Epidermal melanocyte (primary cell): ENCODE measurements at regions not wholly inside any gene's neighbourhood (a gene's known extent, or its start where the extent isn't known, plus 50 kb on each side); places are given as distances from the start of the nearest gene placed in this dataset.
"Not testable (repeated sequence)": the region's sequence is repeated elsewhere in the genome, so short reads cannot be mapped to it uniquely, and the experiment has no call there.

Experiments
- DNase-seq: peaks from one replicate; pipeline ENCODE4 v3.0.0; 2011; ENCODE audit warnings: low spot score; ENCODE audit not compliant: insufficient read length

DNA sequence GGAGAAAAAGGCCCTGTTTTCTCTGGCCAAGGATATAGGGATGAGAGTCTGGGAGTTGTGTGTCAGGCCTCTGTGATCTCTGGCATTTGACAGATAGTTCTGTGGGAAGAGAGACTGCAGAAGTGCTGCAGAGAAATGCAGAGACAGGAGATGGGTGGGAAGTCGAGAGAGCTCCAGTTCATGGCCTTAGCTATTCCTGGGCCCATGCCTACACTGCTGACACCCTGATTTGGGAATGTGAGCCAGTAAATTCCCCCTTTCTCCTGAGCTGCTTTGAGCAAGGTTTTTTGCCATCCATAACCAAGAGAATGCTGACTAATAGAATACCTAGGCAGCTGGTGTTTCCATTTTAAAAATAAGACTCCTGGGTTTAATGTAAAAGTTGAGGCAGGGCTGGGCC, 59.3 kb downstream of the EBLN2 start:
- no peak for DNase-seq

DNA sequence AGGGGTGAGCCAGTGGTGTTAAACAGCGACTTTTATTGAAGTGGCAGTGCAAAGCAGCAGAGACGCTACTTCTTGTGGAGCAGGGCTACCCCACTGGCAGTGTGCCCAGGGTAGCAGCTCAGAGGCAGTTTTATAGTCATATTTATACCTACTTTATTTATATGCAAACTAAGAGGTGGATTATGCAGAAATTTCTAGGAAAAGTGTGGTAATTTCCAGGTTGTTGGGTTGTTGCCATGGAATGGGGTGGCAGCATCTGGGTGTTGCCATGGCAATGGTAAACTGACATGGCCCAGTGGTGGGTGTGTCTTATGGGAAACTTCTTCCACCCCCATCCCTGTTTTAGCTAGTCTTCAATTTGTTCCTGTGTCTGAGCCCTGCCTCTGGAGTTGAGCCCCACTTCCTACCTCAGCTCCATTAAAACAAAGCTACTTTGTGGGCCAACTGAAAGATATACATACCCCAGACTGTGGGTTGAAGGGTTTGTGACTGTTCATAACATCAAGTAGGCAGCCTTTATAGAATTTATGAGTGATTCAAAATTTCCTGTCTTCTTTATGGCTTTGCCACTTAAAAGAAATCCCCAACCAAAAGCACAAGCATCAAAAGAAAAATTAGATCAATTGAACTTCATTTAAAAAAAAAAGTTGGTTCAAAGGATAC, 60.3 kb downstream of the EBLN2 start:
- no peak for DNase-seq

DNA sequence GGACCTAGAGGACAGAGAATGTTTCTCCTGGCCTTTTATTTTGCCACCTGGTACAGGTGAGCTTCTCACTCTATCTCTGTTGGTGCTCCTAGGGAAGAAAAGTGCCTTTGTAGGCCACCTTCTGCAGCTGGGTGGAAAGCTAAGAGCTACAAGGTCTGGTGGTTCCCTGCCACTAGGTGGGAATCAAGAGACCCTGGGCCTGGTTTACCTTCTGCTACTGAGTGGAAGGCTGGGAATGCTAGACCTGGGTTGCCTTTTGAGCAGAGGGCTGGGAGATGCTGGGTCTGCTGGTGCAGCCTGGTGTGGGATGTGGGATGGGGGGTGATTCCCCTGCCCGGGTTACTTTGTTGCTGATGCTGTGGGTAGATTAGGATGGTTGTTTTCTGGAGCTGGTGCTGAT, 72.6 kb downstream of the EBLN2 start:
- DNase-seq = no peak

DNA sequence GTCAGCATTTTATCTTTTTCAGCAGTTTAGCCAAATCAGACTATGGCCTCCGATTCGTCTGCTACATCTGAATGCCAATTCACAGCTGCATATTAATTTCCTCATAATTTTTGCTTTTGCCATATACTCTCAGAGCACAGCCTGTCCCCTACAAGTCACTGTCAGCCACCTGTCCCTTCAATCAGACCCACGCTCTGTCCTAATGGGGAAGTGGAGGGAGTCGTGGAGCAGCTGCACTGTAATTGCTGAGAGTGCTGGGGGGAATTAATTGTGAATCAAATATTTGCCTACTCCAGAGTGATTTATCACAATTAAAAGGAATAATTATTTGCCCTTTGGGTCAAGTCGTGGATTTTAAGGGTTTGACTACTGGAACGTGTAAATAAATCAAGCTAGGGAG, 75.5 kb downstream of the EBLN2 start:
- no peak for DNase-seq

DNA sequence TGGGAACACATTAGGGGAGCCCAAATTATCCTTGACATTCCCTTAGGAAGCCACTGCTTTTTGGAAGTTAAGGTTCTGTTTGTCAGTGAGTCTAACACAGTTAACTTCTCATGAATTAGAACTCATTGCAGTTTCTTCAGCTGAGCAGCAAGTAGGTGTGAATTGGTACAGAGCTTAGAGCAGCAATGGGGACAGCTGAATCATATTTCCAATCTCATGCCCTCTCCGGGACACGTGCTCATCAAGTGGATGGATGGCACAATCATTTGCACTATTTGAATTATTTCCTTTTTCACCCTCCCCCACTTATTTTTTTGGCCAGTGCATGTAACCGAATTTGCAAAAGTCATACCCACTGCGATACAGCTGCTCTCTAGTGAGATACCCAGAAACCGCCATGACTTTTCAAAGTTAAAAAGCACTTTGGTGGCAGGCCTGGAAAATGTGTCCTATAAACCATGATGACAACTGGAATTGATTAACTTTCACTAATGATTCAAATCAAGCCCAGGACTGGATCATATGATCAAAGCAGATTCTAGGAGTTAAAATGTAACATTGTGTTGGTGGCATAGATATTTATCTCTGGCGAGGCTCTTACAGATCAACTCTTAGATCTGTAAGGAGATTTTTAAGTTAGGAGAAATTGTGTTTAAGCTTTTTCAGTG, 76.4 kb downstream of the EBLN2 start:
- no peak for DNase-seq

DNA sequence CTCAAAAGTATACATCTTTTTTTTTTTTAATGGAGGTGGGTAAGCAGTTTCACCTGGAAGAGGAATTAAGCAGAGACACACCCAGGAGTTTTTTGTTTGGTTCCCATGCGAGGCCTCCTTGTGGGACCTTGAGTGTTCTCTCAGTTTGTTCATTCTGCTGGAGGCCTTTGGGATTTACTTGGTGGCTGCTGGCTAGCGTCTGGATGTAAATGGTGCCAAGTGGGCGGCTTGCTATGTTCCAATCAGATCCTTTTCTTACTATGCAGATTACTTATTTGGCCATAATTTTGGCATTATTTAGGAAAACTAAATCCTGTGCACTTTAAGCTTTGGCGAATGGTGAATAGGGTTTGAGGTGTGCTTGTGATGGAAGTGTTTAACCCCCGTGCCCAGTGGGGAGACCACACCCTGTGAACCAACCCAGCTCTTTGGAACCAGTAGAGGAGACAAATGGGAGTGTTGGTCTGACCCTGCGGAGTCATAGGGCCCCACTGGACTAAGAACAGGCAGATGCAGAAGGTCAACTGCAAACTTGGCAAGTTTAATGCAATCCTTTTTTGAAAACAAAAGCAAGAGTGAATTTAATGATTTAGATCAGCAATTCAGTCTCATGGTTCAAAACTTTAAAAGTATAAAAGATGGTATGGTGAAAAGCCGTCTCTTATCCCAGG, 79.4 kb downstream of the EBLN2 start:
- no peak for DNase-seq

DNA sequence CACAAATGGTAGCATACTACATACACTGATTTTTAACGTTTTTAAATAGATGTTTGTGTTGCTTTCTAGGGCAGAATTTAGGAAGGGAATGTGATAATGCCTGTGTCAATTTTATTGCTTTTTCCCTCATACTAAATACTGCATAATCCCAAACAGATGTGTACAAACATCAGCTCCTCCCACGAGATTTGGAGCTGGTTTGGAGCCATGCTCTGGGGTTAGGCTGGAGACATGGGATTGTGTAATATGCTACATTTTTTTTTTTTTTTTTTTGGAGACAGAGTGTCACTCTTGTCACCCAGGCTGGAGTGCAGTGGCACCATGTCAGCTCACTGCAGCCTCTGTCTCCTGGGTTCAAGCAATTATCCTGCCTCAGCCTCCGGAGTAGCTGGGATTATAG, 80.1 kb downstream of the EBLN2 start:
- no peak for DNase-seq

DNA sequence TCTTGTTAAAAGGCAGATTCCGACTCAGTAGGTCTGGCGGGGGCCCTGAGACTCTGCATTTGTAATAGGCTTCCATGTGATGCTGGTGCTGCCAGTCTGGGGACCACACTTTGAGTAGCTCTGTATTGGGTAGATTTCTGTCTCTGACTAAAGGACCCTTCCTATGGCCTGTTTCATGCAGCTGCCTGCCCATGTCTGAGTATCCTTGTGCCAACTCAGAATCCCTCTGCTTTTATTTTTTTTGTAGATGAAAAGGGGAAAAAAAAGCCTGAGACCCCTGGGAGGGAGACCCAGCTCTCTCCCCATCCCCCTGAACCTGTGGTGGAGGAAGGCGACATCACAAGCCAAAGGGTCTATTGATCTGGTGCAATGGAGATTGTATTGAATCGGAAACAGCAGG, 81.9 kb downstream of the EBLN2 start:
- DNase-seq = no peak

DNA sequence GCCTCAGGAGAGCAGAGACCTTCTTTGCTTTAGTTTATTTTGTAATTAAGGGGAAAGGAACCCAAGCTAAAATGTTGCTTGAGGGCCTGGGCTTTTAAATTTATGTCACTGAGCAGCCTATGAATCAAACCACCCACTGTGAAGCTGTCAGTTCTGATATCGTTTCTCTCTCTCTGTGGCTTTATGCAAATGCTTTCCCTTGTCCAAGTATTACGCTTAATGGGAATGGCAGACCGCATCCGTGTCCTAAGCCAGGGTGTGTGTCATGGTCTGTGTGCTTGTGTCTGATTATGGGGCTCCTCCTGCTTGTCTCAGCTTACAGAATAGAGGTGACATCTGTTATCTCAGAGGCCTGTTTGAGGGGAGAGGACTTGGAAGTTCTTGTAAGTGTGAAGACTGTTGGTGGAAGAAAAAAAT, 82.4 kb downstream of the EBLN2 start:
- DNase-seq = no peak

DNA sequence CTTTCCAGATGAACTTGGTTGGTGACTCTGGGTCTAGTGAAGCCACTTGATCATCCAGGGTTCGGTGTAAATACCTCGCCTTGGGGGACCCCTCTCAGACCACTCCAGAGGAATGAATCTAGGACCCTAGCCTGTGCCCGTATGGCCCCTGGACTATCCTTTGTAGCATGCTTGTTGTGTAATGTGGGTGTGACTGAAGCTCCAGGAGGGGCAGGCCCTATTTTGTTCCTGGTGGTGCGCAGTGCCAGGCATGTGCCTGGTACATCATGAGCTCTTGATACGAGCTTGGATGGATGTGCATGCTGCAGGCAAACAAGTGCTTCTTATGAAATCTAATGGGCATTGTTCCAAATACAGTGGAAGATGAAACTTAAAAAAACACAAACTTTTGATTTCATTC, 82.8 kb downstream of the EBLN2 start:
- DNase-seq = no peak

DNA sequence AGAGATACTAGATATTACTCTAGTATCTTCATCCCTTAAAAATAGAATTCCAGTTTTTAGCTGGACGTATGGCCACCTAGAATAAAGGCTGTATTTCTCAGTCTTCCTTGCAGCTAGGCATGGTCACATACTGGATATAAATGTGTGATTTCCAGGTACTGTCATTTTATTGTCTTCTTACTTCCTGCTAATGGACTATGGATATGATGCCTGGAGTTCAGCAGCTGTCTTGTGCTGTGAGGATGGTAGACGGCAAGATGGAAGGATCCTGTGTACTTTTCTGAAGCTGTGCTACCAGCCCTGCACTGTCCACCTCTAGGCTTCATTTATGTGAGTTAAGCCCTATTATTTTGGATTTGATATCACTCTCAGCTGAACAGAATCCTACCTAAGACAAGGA, 83.4 kb downstream of the EBLN2 start:
- no peak for DNase-seq

DNA sequence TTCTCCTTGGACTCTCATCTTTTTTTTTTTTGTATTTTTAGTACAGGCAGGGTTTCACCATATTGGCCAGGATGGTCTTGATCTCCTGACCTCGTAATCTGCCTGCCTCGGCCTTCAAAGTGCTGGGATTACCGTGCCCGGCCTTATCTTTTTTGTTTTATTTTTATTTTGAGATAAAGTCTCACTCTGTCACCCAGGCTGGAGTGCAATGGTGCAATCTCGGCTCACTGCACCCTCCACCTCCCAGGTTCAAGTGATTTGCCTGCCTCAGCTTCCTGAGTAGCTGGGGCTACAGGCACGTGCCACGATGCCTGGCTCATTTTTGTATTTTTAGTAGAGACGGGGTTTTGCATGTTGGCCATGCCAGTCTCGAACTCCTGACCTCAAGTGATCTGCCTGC, 86.0 kb downstream of the EBLN2 start:
- not testable (repeated sequence) for DNase-seq

DNA sequence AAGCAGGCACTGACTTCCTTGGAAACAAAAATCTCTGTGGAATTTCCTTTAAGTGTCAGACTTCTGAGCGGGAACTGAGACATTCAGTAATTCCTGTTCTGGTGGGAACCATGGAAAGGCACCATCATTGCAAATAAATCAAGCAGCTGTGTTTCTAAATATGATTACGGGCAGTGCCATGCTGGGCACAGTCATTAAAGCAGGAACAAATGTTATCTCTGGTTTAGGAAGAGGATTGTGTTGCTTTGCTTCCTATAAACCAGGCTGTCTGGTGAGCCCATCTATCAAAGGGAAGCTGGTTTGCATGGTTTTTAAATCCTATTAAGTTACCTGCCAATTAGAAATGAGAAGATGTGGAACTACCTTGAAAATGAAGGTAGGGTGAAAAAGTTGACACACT, 86.7 kb downstream of the EBLN2 start:
- DNase-seq = no peak

DNA sequence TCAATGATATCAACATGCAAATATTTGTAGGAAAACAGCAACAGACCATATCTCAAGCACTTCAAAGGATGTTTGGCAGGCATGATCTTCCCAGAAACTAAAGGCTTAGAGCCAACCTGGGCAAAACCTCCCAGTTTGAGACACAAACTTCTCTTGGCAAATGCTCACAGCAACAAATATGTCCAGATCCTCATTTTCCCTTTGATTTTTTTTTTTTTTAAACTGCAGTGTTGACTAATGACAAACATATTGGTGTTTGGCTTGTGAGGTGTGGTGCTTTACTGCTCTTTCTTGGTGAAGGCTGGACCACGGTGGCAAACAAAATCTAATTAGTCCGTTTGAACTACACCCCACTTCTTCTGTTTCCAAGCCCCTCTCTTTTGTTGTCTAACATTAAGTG, 87.2 kb downstream of the EBLN2 start:
- no peak for DNase-seq

DNA sequence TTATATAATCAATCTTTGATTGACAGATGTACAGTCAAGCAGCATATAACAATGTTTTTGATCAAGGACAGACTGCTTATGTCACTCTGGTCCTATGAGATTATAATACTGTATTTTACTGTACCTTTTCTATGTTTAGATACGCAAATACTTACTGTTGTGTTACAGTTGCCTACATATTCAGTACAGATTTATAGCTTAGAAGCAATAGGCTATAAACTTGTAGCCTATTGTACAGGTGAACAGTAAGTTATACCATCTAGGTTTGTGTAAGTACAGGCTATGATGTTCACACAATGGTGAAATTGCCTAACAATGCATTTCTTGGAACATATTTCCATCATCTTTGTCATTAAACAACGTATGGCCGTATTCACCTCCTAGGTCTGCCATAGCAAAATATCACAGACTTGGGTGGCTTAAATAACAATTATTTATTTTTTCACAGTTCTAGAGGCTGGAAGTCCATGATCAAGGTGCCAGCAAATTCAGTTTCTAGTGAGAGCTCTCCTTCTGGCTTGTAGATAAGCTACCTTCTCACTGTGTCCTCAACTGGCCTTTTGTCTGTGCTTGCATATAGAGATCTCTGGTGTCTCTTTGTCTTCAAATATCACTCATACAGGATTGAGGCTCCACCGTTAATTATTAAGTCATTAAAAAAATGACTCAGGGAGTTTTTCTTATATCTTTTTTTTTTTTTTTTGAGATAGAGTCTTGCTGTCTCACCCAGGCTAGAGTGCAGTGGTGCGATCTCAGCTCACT, 89.1 kb downstream of the EBLN2 start:
- DNase-seq = no peak

DNA sequence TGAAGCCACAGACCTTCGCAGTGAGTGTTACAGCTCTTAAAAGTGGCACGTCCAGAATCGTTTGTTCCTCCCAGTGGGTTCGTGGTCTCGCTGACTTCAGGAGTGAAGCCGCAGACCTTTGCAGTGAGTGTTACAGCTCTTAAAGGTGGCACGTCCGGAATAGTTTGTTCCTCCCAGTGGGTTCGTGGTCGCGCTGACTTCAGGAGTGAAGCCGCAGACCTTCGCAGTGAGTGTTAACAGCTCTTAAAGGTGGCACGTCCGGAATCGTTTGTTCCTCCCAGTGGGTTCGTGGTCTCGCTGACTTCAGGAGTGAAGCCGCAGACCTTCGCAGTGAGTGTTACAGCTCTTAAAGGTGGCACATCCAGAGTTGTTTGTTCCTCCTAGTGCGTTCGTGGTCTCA, 91.1 kb downstream of the EBLN2 start:
- not testable (repeated sequence) for DNase-seq

DNA sequence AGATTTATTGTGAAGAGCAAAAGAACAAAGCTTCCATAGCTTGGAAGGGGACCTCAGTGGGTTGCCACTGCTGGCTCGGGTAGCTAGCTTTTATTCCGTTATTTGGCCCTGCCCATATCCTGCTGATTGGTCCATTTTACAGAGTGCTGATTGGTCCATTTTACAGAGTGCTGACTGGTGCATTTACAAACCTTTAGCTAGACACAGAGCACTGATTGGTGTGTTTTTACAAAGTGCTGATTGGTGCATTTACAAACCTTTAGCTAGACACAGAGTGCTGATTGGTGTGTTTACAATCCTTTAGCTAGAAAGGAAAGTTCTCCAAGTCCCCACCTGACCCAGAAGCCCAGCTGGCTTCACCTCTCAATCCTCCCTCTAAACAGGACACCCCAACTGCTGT, 91.6 kb downstream of the EBLN2 start:
- DNase-seq = not testable (repeated sequence)

DNA sequence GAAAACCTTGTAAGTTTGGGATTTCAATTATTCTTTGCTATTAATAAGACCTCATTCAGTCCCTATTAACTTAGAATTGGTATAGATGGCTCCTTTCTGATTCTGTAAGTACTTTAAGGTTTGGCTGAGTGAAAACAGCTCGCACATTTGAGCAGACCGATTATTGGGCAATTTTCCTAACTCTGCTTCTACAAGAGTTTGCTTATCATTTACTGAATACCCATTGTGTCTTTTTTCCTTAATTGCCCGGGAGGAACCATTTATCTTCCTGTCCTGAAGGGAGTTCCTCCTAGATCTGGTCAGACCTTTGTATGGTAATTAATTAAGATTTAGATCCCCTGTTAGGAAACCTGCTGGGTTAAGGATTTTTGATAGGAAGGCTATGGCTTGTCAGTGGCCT, 92.8 kb downstream of the EBLN2 start:
- DNase-seq = not testable (repeated sequence)

DNA sequence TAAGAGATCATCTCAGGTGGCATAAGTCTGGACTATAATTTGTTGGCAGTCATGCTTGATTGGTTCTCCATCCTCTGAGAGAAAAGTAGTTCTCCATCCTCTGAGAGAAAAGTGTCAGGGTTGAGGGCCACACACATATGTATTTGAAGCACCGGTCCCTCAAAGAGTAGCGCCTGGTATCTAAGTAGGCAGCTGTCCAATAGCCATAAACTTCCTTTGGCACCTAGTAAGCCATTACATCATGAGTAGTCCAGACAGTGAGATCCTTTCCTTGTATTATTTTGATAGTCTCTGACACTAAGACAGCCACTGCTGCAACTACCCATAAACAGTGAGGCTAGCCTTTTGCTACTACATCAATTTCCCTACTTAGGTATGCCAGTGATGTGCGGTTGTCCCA, 94.0 kb downstream of the EBLN2 start:
- DNase-seq = not testable (repeated sequence)

DNA sequence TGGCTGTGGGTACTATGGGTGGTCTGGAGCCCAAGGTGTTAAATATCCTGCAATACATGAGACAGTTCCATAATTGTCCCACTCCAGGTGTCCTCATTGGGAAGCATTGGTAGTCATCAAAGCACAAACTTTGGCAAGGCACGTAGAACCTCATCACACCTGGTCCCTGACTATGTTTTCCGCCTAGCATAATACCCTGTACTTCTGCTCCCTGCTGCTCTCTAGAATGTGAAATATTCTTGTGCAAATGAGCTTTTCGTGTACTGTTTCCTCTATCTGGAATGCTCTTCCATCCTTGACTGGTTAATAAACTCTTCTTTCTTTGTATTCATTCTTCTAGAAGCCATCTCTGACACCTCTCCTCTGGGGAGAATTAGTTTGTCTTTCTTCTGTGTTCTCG, 103.2 kb downstream of the EBLN2 start:
- DNase-seq = no peak

DNA sequence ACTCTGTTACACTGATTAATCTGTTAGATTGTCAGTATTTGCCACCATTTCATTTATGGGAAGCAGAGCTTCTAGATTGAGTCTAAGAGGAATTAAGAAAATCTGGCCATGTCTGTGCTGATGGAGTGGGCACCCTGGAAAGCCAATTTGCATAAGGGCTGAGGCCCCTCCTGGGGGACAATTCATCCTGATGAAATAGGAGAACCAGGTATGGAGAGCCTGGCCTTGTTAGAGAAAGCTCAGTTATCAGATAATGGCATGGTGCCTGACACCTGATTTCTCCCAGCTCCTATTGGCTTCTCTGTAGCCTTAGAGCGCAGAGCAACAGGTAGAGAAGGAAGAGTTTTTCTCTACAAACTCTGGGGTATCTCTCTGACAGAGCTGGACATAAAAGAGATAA, 114.2 kb downstream of the EBLN2 start:
- no peak for DNase-seq

DNA sequence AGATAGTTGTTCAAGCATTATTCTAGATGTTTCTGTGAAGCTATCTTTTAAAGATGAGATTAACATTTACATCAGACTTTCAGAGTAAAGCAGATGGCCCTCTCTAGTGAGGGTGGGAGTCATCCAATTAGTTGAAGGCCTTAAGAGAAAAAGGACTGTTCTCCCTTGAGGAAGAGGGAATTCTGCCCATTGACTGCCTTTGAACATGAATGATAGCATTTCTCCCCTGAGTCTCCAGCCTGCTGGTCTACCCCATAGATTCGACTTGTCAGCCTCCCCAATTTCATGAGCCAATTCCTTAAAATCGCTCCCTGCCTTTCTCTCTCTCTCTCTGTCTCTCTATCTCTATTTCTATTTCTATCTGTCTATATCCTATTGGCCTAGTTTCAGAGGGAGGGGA, 115.5 kb downstream of the EBLN2 start:
- DNase-seq = no peak
